OCI-LY3 (cell line): ENCODE measurements at regions not wholly inside any gene's neighbourhood (a gene's known extent, or its start where the extent isn't known, plus 50 kb on each side); places are given as distances from the start of the nearest gene placed in this dataset.

Experiments
- CTCF ChIP-seq: fragments of 200-600, 300-600 bp; sonication (generic); IDR thresholded peaks from 2 replicates; pipeline ENCODE4 v1.5.1; 2014; ENCODE audit warnings: antibody characterized with exemption, low read length, low read depth
- EZH2phosphoT487 ChIP-seq: fragments of 200-600 bp; shearing (Covaris generic); IDR thresholded peaks from 2 replicates; pipeline ENCODE4 v1.6.1; 2018; ENCODE audit warnings: antibody characterized with exemption, mixed run types, low read depth

- no peak for TF ChIP-seq CTCF
- no peak for TF ChIP-seq EZH2phosphoT487
These were observed 1609.0 kb upstream of the AGA start for GRCh38 chr4:179051206-179051605.
